NCI-H1694 treated with DMSO at 0.1 percent for 48 hours (cell line): ENCODE measurements at regions not wholly inside any gene's neighbourhood (a gene's known extent, or its start where the extent isn't known, plus 50 kb on each side); places are given as distances from the start of the nearest gene placed in this dataset.

Source experiments
- DNase-seq: peaks from one replicate; lab custom pipeline; 2025; lab: John Stamatoyannopoulos, UW

GRCh38 chr4:62232814-62233213 lies 1032.7 kb downstream of the ADGRL3 start:
- no peak for DNase-seq

GRCh38 chr4:62231994-62232393 lies 1031.9 kb downstream of the ADGRL3 start:
- no peak for DNase-seq

- DNase-seq: no peak
Observed at GRCh38 chr4:62226082-62226481, 1026.0 kb downstream of the ADGRL3 start.

- DNase-seq: no peak
Observed at GRCh38 chr4:62222121-62222520, 1022.0 kb downstream of the ADGRL3 start.

- no peak for DNase-seq
Observed at GRCh38 chr4:62210486-62210885, 1010.4 kb downstream of the ADGRL3 start.

- no peak for DNase-seq
Observed at GRCh38 chr4:62209757-62210485, 1009.8 kb downstream of the ADGRL3 start.

- DNase-seq: no peak
Observed at GRCh38 chr4:62208921-62209320, 1008.8 kb downstream of the ADGRL3 start.

GRCh38 chr4:62204136-62204535 lies 1004.0 kb downstream of the ADGRL3 start:
- no peak for DNase-seq

- DNase-seq: no peak
Observed at GRCh38 chr4:62199291-62199810, 999.2 kb downstream of the ADGRL3 start.

- DNase-seq: no peak
Observed at GRCh38 chr4:62196338-62196737, 996.2 kb downstream of the ADGRL3 start.

GRCh38 chr4:62194342-62194741 lies 994.2 kb downstream of the ADGRL3 start:
- no peak for DNase-seq

- no peak for DNase-seq
Observed at GRCh38 chr4:62193761-62194160, 993.6 kb downstream of the ADGRL3 start.

- peak; percentile 37 for DNase-seq
Observed at GRCh38 chr4:62191451-62192240, 991.5 kb downstream of the ADGRL3 start.

GRCh38 chr4:62170235-62170634 lies 970.1 kb downstream of the ADGRL3 start:
- DNase-seq: no peak

- DNase-seq: no peak
Observed at GRCh38 chr4:62168681-62169080, 968.6 kb downstream of the ADGRL3 start.

- DNase-seq: no peak
Observed at GRCh38 chr4:62162606-62163005, 962.5 kb downstream of the ADGRL3 start.

- no peak for DNase-seq
Observed at GRCh38 chr4:62161446-62161845, 961.3 kb downstream of the ADGRL3 start.

GRCh38 chr4:62159876-62160275 lies 959.8 kb downstream of the ADGRL3 start:
- DNase-seq: no peak

- DNase-seq: no peak
Observed at GRCh38 chr4:62159306-62159705, 959.2 kb downstream of the ADGRL3 start.

GRCh38 chr4:62156205-62156604 lies 956.1 kb downstream of the ADGRL3 start:
- no peak for DNase-seq

GRCh38 chr4:62145276-62145675 lies 945.1 kb downstream of the ADGRL3 start:
- no peak for DNase-seq

GRCh38 chr4:62144431-62144830 lies 944.3 kb downstream of the ADGRL3 start:
- DNase-seq: no peak

GRCh38 chr4:62135565-62136156 lies 935.5 kb downstream of the ADGRL3 start:
- no peak for DNase-seq
